Suprapubic skin (tissue), 4 donors: ENCODE measurements at regions not wholly inside any gene's neighbourhood (a gene's known extent, or its start where the extent isn't known, plus 50 kb on each side); places are given as distances from the start of the nearest gene placed in this dataset.

Experiments
- DNase-seq, 2 donors: peaks; one replicate each; pipeline ENCODE4 v3.0.0-alpha.2; 2019; ENCODE audit warnings: low spot score in 2 of 2
- H3K27ac ChIP-seq: fragments of 200-600 bp; sonication (generic); one replicate; pipeline ENCODE4 v1.5.1; 2019
- H3K27me3 ChIP-seq: fragments of 200-600 bp; sonication (generic); one replicate; pipeline ENCODE4 v1.5.1; 2019
- H3K36me3 ChIP-seq: fragments of 200-600 bp; sonication (generic); one replicate; pipeline ENCODE4 v1.5.1; 2019
- H3K4me1 ChIP-seq: fragments of 200-600 bp; sonication (generic); one replicate; pipeline ENCODE4 v1.5.1; 2019
- H3K4me3 ChIP-seq: fragments of 200-600 bp; sonication (generic); one replicate; pipeline ENCODE4 v1.5.1; 2019; ENCODE audit warnings: mild to moderate bottlenecking
- H3K9me3 ChIP-seq: fragments of 200-600 bp; sonication (generic); one replicate; pipeline ENCODE4 v1.5.1; 2019
- EP300 ChIP-seq: sonication (generic); formaldehyde crosslinking; IDR thresholded peaks from one replicate; pipeline ENCODE4 v1.6.1; 2017; ENCODE audit warnings: antibody characterized with exemption
- POLR2A ChIP-seq, 2 donors: fragments of 450-650 bp; IDR thresholded peaks; one replicate each; pipeline ENCODE4 v1.6.1; 2017; ENCODE audit warnings: antibody characterized with exemption in 2 of 2, mild to moderate bottlenecking in 2 of 2, moderate library complexity in 2 of 2
- POLR2AphosphoS5 ChIP-seq, 3 donors: sonication (generic); formaldehyde crosslinking; IDR thresholded peaks; one replicate each; pipeline ENCODE4 v1.6.1; 2017; ENCODE audit warnings: antibody characterized with exemption in 3 of 3
- WGBS: methylation state at CpG from one replicate; pipeline ENCODE4 v1.1.5; 2018; 5-methylcytosine and 5-hydroxymethylcytosine counted together
- TF ChIP-seq, protein P1 (sequence below), 2 donors: fragments of 200-600 bp in 1 of 2; fragments of 450-650 bp in 1 of 2; sonication (generic) in 1 of 2; IDR thresholded peaks; one replicate each; pipeline ENCODE4 v1.5.1; 2016 to 2019; ENCODE audit warnings: antibody characterized with exemption in 2 of 2, mild to moderate bottlenecking in 1 of 2, moderate library complexity in 1 of 2

DNA sequence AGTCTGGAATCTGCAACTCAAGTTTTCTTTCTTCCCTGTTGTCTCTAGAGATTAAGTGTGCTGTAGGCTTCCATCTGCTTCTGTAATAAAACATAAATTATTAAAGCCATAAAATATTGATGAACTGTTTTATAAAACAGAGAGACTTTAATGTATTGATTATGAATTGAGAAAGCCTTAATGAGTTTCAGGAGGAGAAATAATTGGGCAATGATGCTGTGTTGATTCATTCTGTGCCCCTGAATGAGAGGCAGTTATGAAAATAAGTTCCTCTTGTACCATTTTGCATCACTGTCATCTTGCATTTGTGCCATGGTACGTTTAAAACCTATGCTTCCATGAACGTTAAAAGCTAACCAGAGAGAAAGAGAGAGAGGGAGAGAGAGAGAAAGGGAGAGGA lies 194.1 kb upstream of the LARGE1 start:
- no peaks in the 10 kb centered on the region for H3K4me1 ChIP-seq
- no peak overlapping the region for H3K4me3 ChIP-seq
- no peaks in the 10 kb centered on the region for H3K9me3 ChIP-seq
- H3K36me3 ChIP-seq, result no peaks in the 10 kb centered on the region
- DNase-seq, result no peak
- TF ChIP-seq POLR2A (IDR thresholded peaks at IDR 0.05) (no peak), EP300 (no peak), POLR2AphosphoS5 (IDR thresholded peaks at IDR 0.05) (no peak)
- TF ChIP-seq, protein P1, sequence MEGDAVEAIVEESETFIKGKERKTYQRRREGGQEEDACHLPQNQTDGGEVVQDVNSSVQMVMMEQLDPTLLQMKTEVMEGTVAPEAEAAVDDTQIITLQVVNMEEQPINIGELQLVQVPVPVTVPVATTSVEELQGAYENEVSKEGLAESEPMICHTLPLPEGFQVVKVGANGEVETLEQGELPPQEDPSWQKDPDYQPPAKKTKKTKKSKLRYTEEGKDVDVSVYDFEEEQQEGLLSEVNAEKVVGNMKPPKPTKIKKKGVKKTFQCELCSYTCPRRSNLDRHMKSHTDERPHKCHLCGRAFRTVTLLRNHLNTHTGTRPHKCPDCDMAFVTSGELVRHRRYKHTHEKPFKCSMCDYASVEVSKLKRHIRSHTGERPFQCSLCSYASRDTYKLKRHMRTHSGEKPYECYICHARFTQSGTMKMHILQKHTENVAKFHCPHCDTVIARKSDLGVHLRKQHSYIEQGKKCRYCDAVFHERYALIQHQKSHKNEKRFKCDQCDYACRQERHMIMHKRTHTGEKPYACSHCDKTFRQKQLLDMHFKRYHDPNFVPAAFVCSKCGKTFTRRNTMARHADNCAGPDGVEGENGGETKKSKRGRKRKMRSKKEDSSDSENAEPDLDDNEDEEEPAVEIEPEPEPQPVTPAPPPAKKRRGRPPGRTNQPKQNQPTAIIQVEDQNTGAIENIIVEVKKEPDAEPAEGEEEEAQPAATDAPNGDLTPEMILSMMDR (IDR thresholded peaks at IDR 0.05), result no peak
- H3K27ac ChIP-seq, result no peak overlapping the region
- 60% methylated on average over 2 of the region's 2 CpGs for WGBS
- no peaks in the 10 kb centered on the region for H3K27me3 ChIP-seq

DNA sequence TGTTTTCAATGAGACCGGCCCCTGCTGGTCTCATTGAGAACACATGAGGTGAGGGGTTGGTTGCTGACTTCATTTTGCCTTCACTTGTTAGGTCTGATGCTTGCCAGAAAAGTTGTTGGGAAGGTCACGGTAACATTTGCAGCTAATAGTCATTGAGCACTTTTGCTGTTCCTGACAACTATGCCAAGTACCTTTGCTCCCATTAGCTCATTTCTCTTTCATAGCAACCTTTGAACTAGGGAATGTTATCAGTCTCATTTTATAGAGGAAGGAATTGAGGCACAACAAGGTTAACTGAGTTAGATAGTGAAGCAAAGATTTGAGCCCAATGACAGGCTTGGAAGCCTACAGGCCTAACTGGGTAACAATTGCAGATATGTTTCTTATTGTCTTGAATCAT lies 195.4 kb upstream of the LARGE1 start:
- H3K36me3 ChIP-seq, result no peaks in the 10 kb centered on the region
- WGBS, result 90% methylated on average over 2 of the region's 2 CpGs
- no peaks in the 10 kb centered on the region for H3K9me3 ChIP-seq
- TF ChIP-seq EP300 (no peak), POLR2AphosphoS5 (IDR thresholded peaks at IDR 0.05) (no peak), POLR2A (IDR thresholded peaks at IDR 0.05) (no peak)
- TF ChIP-seq, protein P1 (IDR thresholded peaks at IDR 0.05), result no peak
- H3K27ac ChIP-seq, result no peak overlapping the region
- no peak overlapping the region for H3K4me3 ChIP-seq
- no peaks in the 10 kb centered on the region for H3K4me1 ChIP-seq
- no peaks in the 10 kb centered on the region for H3K27me3 ChIP-seq
- no peak for DNase-seq

DNA sequence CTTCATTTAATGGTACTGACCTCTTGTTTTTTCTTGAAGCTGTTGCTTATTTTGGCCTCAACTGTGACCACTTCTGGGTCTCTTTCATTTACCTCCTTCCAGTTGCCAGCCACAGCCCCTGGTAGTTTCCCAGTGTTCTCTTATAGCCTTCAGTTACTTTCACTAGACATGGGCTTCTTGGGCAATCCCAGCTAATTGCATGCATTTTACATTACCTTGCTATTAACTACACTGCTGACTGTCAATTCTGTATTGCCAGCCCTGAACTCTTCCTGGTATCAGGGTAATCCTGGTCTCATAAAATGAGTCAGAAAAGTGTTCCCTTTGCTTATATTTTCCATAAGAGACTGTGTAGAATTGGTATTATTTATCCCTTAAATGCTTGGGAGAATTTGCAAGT lies 195.8 kb upstream of the LARGE1 start:
- H3K27ac ChIP-seq, result no peak overlapping the region
- no peaks in the 10 kb centered on the region for H3K36me3 ChIP-seq
- H3K4me1 ChIP-seq, result no peaks in the 10 kb centered on the region
- DNase-seq, result no peak
- H3K9me3 ChIP-seq, result no peaks in the 10 kb centered on the region
- H3K27me3 ChIP-seq, result no peaks in the 10 kb centered on the region
- no peak overlapping the region for H3K4me3 ChIP-seq
- TF ChIP-seq POLR2AphosphoS5 (IDR thresholded peaks at IDR 0.05) (no peak), POLR2A (IDR thresholded peaks at IDR 0.05) (no peak), EP300 (no peak)
- TF ChIP-seq, protein P1 (IDR thresholded peaks at IDR 0.05), result no peak

DNA sequence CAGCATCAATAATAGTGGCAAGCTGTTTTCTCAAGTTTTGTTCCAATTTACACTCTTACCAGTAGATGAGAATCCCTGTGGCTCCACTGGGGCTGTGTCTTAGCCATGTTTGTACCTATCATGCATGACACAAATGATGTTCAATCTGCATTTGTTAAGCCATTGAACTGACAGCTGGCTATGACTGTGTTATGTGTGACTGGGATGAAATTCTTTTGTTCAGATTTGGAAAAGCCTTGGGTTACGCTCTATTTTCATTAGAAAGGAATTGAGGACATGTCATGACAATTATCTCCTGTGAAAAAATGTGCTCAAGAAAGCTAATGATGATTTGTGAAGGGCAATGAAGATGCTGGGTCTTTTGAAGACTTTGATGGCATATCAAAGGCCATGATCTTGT lies 201.8 kb upstream of the LARGE1 start:
- no peak for DNase-seq
- no peaks in the 10 kb centered on the region for H3K36me3 ChIP-seq
- 36% methylated on average over 1 of the region's 1 CpG for WGBS
- H3K9me3 ChIP-seq, result no peaks in the 10 kb centered on the region
- peaks cover 10% of the 10 kb centered on the region for H3K27me3 ChIP-seq
- TF ChIP-seq POLR2A (IDR thresholded peaks at IDR 0.05) (no peak), POLR2AphosphoS5 (IDR thresholded peaks at IDR 0.05) (no peak), EP300 (no peak)
- TF ChIP-seq, protein P1 (IDR thresholded peaks at IDR 0.05), result no peak
- H3K4me3 ChIP-seq, result no peak overlapping the region
- no peaks in the 10 kb centered on the region for H3K4me1 ChIP-seq
- H3K27ac ChIP-seq, result no peak overlapping the region

DNA sequence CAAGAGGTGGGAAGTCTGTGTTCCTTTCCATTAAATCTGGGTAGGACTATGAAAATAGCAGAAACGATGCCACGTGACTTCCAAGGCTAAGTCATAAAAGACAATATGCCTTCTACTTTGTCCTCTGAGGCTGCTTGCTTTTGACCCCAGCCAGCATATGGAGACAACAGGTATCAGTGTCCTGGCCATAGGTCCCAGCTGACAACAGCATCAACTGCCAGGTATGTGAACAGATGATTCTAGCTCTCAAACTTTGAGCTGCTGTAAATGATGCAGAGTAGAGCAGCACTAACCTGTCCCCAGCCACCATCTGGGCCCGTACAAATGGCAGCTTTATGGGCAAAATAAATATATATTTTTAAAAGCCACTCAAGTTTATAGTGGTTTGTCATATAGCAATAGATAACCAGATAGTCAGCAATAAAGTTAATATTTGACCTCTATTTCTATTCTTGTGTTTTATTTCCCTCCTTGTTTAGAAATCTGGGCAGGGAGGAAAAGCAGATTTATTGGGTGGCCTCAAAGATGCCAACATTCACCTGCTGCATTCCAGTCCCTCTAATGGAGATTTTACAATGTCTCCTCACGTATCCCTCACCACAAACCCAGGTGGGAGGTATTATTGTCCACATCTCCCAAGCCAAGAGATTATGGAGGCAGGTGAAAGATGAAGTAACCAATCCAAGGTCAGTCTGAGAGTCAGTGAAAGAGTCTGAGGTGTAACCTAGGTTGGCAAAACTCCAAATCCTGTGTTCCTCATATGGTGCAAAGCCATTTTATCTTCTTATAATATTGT lies 209.6 kb upstream of the LARGE1 start:
- DNase-seq, result no peak
- no peaks in the 10 kb centered on the region for H3K4me1 ChIP-seq
- TF ChIP-seq, protein P1 (IDR thresholded peaks at IDR 0.05), result no peak
- no peak for TF ChIP-seq POLR2A (IDR thresholded peaks at IDR 0.05)
- no peak for TF ChIP-seq POLR2AphosphoS5 (IDR thresholded peaks at IDR 0.05)
- TF ChIP-seq EP300, result no peak
- H3K4me3 ChIP-seq, result no peak overlapping the region
- no peaks in the 10 kb centered on the region for H3K9me3 ChIP-seq
- H3K27ac ChIP-seq, result no peak overlapping the region
- peaks cover 21% of the 10 kb centered on the region for H3K27me3 ChIP-seq
- H3K36me3 ChIP-seq, result no peaks in the 10 kb centered on the region
- 78% methylated on average over 4 of the region's 4 CpGs for WGBS
